ENCODE measurements at regions not wholly inside any gene's neighbourhood (a gene's known extent, or its start where the extent isn't known, plus 50 kb on each side); places are given as distances from the start of the nearest gene placed in this dataset.

DNA sequence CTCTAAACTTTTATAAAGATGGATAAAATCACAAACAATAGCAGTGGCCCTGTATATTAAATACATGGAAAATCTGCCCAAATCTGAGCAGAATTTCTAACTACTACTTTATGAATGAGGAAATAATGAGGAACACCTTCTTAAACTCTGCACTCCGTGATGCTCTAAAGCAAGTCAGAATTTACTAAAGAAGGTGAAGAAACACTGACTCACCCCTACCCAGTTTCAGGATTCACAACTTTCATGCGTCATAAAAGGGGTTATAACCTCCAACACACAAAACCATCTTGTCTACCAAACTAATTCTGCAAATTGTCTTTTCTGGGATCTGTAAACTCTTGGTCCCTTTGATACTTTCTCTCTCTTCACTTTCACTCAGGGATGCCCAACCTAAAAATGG, 561.1 kb upstream of the ACO1 start:
- Histone ChIP-seq H3K9me3 (replicated peaks; ENCODE audit: control insufficient read depth, insufficient read depth, low read length) (no peaks in the 10 kb centered on the region), H2AFZ (ENCODE audit: control insufficient read depth, low read depth, low read length) (no peak overlapping the region), H3K4me2 (ENCODE audit: control insufficient read depth, insufficient read depth) (no peak overlapping the region), H3K4me3 (no peak overlapping the region), H3K4me1 (ENCODE audit: control insufficient read depth, insufficient read depth, low read length) (no peaks in the 10 kb centered on the region), H3K79me2 (ENCODE audit: control insufficient read depth, insufficient read depth, low read length) (no peaks in the 10 kb centered on the region), H3K27ac (ENCODE audit: control insufficient read depth, insufficient read depth) (no peak overlapping the region), H4K20me1 (ENCODE audit: control insufficient read depth, insufficient read depth) (no peaks in the 10 kb centered on the region), H3K36me3 (ENCODE audit: control insufficient read depth in 2 of 2, insufficient read depth in 2 of 2, low read length in 1 of 2) (no peaks in the 10 kb centered on the region), H3K27me3 (replicated peaks in 1 of 2; ENCODE audit: control insufficient read depth in 2 of 2, insufficient read depth in 2 of 2, low read length in 1 of 2) (no peaks in the 10 kb centered on the region), H3K9ac (ENCODE audit: control insufficient read depth, insufficient read depth, low read length) (no peak overlapping the region)
- no peak for FAIRE-seq
- ATAC-seq = no peak
- intact Hi-C loops (cut with micrococcal nuclease; ENCODE audit: unreplicated experiment) = loop anchor here (10.0 kb wide), 1 partner anchor 61 kb away; no protein-coding TSS in a partner anchor
- in situ Hi-C loops (cut with MboI) = no loop called here
- SMC1A ChIA-PET (ENCODE audit: uncharacterized antibody, unreplicated experiment) = interaction anchor here (0.6 kb wide), 1 partner anchor 1049 kb away, joined by 4 read pairs; no protein-coding TSS in a partner anchor
- RAD21 ChIA-PET (ENCODE audit: unreplicated experiment) = no interaction called here
- no TSS peak for BruUV-seq (replicated peaks)
- CTCF ChIA-PET = no interaction called here
- DNase-seq (ENCODE audit: low read depth, low spot score) = no peak
- 0% methylated on average over 2 of the region's 2 CpGs for WGBS (ENCODE audit: insufficient coverage, insufficient replicate concordance, low lambda C conversion rate, missing lambda C conversion rate)
- POLR2A ChIA-PET = no interaction called here
- TF ChIP-seq MEF2B (IDR thresholded peaks at IDR 0.05; ENCODE audit: partially characterized antibody, poor library complexity, severe bottlenecking) (no peak), NR2C1 (IDR thresholded peaks at IDR 0.05) (no peak), SIN3A (IDR thresholded peaks at IDR 0.05; ENCODE audit: low read depth, low read length) (no peak), ZNF207 (IDR thresholded peaks at IDR 0.05; ENCODE audit: borderline replicate concordance) (no peak), YBX1 (IDR thresholded peaks at IDR 0.05) (no peak), HDGF (IDR thresholded peaks at IDR 0.05) (no peak), EZH2 (IDR thresholded peaks at IDR 0.05; ENCODE audit: borderline replicate concordance, control insufficient read depth, low read depth, low read length) (no peak), LARP7 (IDR thresholded peaks at IDR 0.05) (no peak), TCF3 (IDR thresholded peaks at IDR 0.05; ENCODE audit: borderline replicate concordance, insufficient read depth, low read depth, low read length) (no peak), NBN (IDR thresholded peaks at IDR 0.05) (no peak), ZZZ3 (IDR thresholded peaks at IDR 0.05; ENCODE audit: control insufficient read depth, insufficient read length, low read depth) (no peak)
- TF ChIP-seq, protein P1, sequence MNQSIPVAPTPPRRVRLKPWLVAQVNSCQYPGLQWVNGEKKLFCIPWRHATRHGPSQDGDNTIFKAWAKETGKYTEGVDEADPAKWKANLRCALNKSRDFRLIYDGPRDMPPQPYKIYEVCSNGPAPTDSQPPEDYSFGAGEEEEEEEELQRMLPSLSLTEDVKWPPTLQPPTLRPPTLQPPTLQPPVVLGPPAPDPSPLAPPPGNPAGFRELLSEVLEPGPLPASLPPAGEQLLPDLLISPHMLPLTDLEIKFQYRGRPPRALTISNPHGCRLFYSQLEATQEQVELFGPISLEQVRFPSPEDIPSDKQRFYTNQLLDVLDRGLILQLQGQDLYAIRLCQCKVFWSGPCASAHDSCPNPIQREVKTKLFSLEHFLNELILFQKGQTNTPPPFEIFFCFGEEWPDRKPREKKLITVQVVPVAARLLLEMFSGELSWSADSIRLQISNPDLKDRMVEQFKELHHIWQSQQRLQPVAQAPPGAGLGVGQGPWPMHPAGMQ (IDR thresholded peaks at IDR 0.05; ENCODE audit: borderline replicate concordance) = no peak
- TF ChIP-seq, protein P2, sequence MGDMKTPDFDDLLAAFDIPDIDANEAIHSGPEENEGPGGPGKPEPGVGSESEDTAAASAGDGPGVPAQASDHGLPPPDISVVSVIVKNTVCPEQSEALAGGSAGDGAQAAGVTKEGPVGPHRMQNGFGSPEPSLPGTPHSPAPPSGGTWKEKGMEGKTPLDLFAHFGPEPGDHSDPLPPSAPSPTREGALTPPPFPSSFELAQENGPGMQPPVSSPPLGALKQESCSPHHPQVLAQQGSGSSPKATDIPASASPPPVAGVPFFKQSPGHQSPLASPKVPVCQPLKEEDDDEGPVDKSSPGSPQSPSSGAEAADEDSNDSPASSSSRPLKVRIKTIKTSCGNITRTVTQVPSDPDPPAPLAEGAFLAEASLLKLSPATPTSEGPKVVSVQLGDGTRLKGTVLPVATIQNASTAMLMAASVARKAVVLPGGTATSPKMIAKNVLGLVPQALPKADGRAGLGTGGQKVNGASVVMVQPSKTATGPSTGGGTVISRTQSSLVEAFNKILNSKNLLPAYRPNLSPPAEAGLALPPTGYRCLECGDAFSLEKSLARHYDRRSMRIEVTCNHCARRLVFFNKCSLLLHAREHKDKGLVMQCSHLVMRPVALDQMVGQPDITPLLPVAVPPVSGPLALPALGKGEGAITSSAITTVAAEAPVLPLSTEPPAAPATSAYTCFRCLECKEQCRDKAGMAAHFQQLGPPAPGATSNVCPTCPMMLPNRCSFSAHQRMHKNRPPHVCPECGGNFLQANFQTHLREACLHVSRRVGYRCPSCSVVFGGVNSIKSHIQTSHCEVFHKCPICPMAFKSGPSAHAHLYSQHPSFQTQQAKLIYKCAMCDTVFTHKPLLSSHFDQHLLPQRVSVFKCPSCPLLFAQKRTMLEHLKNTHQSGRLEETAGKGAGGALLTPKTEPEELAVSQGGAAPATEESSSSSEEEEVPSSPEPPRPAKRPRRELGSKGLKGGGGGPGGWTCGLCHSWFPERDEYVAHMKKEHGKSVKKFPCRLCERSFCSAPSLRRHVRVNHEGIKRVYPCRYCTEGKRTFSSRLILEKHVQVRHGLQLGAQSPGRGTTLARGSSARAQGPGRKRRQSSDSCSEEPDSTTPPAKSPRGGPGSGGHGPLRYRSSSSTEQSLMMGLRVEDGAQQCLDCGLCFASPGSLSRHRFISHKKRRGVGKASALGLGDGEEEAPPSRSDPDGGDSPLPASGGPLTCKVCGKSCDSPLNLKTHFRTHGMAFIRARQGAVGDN (IDR thresholded peaks at IDR 0.05) = no peak
- TF ChIP-seq, protein P3, sequence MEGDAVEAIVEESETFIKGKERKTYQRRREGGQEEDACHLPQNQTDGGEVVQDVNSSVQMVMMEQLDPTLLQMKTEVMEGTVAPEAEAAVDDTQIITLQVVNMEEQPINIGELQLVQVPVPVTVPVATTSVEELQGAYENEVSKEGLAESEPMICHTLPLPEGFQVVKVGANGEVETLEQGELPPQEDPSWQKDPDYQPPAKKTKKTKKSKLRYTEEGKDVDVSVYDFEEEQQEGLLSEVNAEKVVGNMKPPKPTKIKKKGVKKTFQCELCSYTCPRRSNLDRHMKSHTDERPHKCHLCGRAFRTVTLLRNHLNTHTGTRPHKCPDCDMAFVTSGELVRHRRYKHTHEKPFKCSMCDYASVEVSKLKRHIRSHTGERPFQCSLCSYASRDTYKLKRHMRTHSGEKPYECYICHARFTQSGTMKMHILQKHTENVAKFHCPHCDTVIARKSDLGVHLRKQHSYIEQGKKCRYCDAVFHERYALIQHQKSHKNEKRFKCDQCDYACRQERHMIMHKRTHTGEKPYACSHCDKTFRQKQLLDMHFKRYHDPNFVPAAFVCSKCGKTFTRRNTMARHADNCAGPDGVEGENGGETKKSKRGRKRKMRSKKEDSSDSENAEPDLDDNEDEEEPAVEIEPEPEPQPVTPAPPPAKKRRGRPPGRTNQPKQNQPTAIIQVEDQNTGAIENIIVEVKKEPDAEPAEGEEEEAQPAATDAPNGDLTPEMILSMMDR (IDR thresholded peaks at IDR 0.05 in 2 of 3, conservative IDR thresholded peaks at IDR 0.05 in 1 of 3; ENCODE audit: control insufficient read depth in 2 of 3, extremely low read depth in 1 of 3, insufficient read depth in 1 of 3, low read depth in 3 of 3, low read length in 3 of 3) = no peak
- TF ChIP-seq, protein P4, sequence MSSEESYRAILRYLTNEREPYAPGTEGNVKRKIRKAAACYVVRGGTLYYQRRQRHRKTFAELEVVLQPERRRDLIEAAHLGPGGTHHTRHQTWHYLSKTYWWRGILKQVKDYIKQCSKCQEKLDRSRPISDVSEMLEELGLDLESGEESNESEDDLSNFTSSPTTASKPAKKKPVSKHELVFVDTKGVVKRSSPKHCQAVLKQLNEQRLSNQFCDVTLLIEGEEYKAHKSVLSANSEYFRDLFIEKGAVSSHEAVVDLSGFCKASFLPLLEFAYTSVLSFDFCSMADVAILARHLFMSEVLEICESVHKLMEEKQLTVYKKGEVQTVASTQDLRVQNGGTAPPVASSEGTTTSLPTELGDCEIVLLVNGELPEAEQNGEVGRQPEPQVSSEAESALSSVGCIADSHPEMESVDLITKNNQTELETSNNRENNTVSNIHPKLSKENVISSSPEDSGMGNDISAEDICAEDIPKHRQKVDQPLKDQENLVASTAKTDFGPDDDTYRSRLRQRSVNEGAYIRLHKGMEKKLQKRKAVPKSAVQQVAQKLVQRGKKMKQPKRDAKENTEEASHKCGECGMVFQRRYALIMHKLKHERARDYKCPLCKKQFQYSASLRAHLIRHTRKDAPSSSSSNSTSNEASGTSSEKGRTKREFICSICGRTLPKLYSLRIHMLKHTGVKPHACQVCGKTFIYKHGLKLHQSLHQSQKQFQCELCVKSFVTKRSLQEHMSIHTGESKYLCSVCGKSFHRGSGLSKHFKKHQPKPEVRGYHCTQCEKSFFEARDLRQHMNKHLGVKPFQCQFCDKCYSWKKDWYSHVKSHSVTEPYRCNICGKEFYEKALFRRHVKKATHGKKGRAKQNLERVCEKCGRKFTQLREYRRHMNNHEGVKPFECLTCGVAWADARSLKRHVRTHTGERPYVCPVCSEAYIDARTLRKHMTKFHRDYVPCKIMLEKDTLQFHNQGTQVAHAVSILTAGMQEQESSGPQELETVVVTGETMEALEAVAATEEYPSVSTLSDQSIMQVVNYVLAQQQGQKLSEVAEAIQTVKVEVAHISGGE (CRISPR knock-in tag; IDR thresholded peaks at IDR 0.05) = no peak
